ENCODE measurements at regions not wholly inside any gene's neighbourhood (a gene's known extent, or its start where the extent isn't known, plus 50 kb on each side); places are given as distances from the start of the nearest gene placed in this dataset.

DNA sequence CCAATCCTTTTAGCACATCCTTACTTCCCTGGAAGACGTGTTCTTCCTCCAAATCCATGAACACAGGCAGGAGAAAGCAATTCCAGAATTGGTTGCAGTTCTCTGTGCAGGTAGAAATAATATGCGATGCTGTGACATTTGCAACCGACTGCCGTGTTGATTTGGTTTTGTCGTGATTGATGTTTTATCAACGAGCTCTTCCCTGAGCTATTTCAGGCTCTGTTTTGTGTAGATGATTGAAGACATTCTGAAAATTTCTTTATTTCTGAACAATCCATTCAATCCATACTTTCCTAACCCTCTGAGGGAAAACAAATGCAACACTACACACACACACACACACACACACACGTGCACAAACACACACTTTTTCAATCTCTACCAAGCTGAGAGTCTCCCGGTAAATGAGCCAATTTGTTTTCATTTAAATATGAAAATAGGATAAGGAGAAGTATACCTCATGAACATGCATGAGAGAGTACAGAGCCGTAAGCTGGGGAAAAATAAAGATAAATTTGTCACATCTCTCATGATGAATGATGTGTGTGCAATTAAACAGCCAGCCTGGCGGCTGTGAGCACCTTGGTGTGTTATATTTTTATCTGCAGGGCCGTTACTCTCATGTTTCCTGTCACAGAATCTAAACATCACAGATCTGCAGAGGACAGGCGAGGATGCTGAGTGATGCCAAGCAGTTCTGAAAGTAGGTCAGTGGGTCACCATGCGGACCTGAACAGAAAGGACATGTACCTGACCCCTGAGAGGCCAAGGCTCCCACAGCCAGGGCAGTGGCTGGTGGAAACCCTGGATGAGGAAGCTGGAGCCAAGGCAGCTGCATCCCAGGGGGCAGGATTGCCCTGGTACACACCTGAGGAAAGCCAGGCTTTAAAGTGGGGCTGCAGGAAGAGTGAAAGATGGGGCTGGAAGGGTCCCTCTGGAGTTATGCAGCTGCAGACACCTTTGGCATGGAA, 64.8 kb downstream of the PDCL3 start:
- Histone ChIP-seq H3K36me3 (ENCODE audit: control insufficient read depth in 1 of 2, insufficient read depth in 2 of 2, low read length in 2 of 2) (no peaks in the 10 kb centered on the region), H3K27ac (ENCODE audit: low read length) (no peak overlapping the region), H3K9me3 (ENCODE audit: control insufficient read depth in 1 of 2, low read length in 2 of 2) (no peaks in the 10 kb centered on the region), H3K4me3 (ENCODE audit: low read depth in 1 of 2, low read length in 2 of 2) (no peak overlapping the region), H3K27me3 (ENCODE audit: low read depth, low read length) (no peaks in the 10 kb centered on the region), H3K4me1 (ENCODE audit: control insufficient read depth in 1 of 2, insufficient read depth in 2 of 2, low read length in 2 of 2) (no peaks in the 10 kb centered on the region)

DNA sequence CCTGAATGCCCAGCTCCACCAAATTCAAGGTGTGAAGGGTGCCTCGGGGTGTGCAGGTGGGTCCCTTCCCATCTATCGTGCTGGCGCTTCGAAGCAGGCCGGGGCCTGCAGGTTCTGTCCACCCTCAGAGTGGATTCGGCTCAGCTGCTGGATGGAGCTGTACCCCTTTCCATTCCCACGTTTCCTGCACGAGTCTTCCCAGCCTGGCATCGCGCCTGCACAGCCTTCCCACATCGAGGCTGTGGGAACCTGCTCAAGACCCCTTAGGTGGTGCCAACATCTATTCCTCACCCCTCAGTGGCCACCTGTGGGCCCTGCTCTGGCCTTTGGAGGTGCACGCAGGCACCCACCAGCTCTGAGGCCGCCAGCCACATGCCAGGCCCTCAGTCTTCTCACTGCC, 65.7 kb downstream of the PDCL3 start:
- no peaks in the 10 kb centered on the region for H3K9me3 ChIP-seq (ENCODE audit: control insufficient read depth in 1 of 2, low read length in 2 of 2)
- no peak overlapping the region for H3K4me3 ChIP-seq (ENCODE audit: low read depth in 1 of 2, low read length in 2 of 2)
- no peaks in the 10 kb centered on the region for H3K36me3 ChIP-seq (ENCODE audit: control insufficient read depth in 1 of 2, insufficient read depth in 2 of 2, low read length in 2 of 2)
- no peaks in the 10 kb centered on the region for H3K4me1 ChIP-seq (ENCODE audit: control insufficient read depth in 1 of 2, insufficient read depth in 2 of 2, low read length in 2 of 2)
- no peak overlapping the region for H3K27ac ChIP-seq (ENCODE audit: low read length)
- no peaks in the 10 kb centered on the region for H3K27me3 ChIP-seq (ENCODE audit: low read depth, low read length)

DNA sequence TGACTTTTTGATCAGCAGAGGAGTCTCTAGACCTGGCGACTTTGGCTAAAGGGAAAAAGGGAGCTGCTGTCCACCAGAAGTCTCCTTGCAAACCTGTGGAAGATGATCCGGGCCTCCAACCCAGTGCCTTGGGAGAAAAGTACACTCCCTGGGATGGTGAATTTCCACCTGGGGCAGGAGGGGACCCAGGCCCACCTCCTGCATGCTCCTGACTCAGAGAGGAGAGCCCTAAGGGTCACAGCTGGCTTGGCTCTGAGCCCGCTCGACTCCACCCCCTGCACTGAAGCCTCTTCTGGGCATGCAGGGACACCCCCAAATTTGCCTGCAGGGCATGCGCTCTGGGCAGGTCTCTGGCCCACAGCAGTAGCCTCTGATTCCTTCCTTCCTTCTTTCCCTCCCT, 66.5 kb downstream of the PDCL3 start:
- no peaks in the 10 kb centered on the region for H3K9me3 ChIP-seq (ENCODE audit: control insufficient read depth in 1 of 2, low read length in 2 of 2)

DNA sequence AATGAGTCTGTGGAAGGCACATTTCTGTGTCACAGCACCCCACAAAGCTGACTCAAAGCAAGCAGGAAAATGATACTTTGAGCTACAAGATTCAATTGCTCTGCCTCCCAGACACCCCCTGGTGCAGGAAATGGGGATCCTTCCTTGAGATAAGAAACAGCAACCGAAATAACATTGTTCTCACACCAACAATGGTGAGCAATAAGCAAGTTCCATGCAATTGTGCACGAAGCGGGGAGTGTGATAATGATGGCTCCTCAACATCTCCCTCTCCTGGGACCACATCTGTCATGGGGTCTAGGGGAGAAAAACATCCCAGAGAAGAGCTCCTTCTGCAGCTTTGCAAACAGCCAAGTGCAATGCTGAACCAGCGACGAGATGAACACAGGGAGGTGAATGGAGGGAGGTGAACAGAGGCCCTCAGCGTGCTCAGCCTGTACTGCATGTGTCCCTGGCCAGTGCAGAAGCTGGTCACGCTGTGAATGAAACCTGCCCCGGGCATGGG, 67.7 kb downstream of the PDCL3 start:
- no peak overlapping the region for H3K27ac ChIP-seq (ENCODE audit: low read length)
- no peaks in the 10 kb centered on the region for H3K27me3 ChIP-seq (ENCODE audit: low read depth, low read length)
- no peaks in the 10 kb centered on the region for H3K9me3 ChIP-seq (ENCODE audit: control insufficient read depth in 1 of 2, low read length in 2 of 2)
- no peaks in the 10 kb centered on the region for H3K4me1 ChIP-seq (ENCODE audit: control insufficient read depth in 1 of 2, insufficient read depth in 2 of 2, low read length in 2 of 2)
- no peaks in the 10 kb centered on the region for H3K36me3 ChIP-seq (ENCODE audit: control insufficient read depth in 1 of 2, insufficient read depth in 2 of 2, low read length in 2 of 2)
- no peak overlapping the region for H3K4me3 ChIP-seq (ENCODE audit: low read depth in 1 of 2, low read length in 2 of 2)

More for the DNA sequence above, 66.5 kb downstream of the PDCL3 start:
- no peaks in the 10 kb centered on the region for H3K4me1 ChIP-seq (ENCODE audit: control insufficient read depth in 1 of 2, insufficient read depth in 2 of 2, low read length in 2 of 2)
- no peak overlapping the region for H3K27ac ChIP-seq (ENCODE audit: low read length)
- no peaks in the 10 kb centered on the region for H3K36me3 ChIP-seq (ENCODE audit: control insufficient read depth in 1 of 2, insufficient read depth in 2 of 2, low read length in 2 of 2)
- no peak overlapping the region for H3K4me3 ChIP-seq (ENCODE audit: low read depth in 1 of 2, low read length in 2 of 2)
- no peaks in the 10 kb centered on the region for H3K27me3 ChIP-seq (ENCODE audit: low read depth, low read length)

DNA sequence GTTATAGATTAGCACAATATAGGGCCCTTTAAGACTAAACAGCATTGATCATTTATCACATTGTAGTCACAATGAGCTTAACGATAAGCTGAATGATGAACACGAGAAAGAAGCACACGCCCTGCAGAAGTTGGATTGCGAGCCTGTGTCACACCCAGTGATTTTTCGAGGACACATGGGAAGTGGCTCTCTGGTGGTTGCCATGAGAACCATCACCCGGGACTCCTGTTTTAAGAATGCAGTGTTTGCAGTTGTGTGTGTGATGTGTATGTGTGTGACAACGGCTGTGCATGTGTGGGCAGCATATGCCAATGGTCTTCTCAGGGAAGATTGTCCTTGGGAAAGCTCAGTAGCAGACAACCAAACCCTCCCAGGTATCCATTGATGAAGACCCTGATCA, 69.2 kb downstream of the PDCL3 start:
- H3K4me3 ChIP-seq (ENCODE audit: low read depth in 1 of 2, low read length in 2 of 2) = no peak overlapping the region
- no peaks in the 10 kb centered on the region for H3K36me3 ChIP-seq (ENCODE audit: control insufficient read depth in 1 of 2, insufficient read depth in 2 of 2, low read length in 2 of 2)
- H3K27ac ChIP-seq (ENCODE audit: low read length) = no peak overlapping the region
- H3K9me3 ChIP-seq (ENCODE audit: control insufficient read depth in 1 of 2, low read length in 2 of 2) = no peaks in the 10 kb centered on the region
- no peaks in the 10 kb centered on the region for H3K27me3 ChIP-seq (ENCODE audit: low read depth, low read length)
- H3K4me1 ChIP-seq (ENCODE audit: control insufficient read depth in 1 of 2, insufficient read depth in 2 of 2, low read length in 2 of 2) = no peaks in the 10 kb centered on the region

DNA sequence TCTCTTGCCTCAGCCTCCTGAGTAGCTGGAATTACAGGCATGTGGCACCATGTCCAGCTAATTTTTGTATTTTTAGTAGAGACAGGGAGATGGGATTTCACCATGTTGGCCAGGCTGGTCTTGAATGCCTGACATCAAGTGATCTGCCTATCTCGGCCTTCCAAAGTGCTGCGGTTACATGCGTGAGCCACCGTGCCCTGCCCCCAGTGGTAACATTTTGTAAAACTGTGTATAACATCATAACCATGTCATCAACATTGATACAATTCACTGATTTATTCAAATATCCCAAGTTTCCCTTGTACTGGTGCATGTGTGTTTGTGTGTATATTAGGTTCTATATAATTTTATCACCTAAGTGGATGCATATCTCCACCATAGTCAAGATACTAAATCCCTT, 70.0 kb downstream of the PDCL3 start:
- no peaks in the 10 kb centered on the region for H3K27me3 ChIP-seq (ENCODE audit: low read depth, low read length)
- no peak overlapping the region for H3K4me3 ChIP-seq (ENCODE audit: low read depth in 1 of 2, low read length in 2 of 2)
- no peaks in the 10 kb centered on the region for H3K9me3 ChIP-seq (ENCODE audit: control insufficient read depth in 1 of 2, low read length in 2 of 2)
- no peaks in the 10 kb centered on the region for H3K36me3 ChIP-seq (ENCODE audit: control insufficient read depth in 1 of 2, insufficient read depth in 2 of 2, low read length in 2 of 2)
- no peaks in the 10 kb centered on the region for H3K4me1 ChIP-seq (ENCODE audit: control insufficient read depth in 1 of 2, insufficient read depth in 2 of 2, low read length in 2 of 2)
- H3K27ac ChIP-seq (ENCODE audit: low read length) = no peak overlapping the region

DNA sequence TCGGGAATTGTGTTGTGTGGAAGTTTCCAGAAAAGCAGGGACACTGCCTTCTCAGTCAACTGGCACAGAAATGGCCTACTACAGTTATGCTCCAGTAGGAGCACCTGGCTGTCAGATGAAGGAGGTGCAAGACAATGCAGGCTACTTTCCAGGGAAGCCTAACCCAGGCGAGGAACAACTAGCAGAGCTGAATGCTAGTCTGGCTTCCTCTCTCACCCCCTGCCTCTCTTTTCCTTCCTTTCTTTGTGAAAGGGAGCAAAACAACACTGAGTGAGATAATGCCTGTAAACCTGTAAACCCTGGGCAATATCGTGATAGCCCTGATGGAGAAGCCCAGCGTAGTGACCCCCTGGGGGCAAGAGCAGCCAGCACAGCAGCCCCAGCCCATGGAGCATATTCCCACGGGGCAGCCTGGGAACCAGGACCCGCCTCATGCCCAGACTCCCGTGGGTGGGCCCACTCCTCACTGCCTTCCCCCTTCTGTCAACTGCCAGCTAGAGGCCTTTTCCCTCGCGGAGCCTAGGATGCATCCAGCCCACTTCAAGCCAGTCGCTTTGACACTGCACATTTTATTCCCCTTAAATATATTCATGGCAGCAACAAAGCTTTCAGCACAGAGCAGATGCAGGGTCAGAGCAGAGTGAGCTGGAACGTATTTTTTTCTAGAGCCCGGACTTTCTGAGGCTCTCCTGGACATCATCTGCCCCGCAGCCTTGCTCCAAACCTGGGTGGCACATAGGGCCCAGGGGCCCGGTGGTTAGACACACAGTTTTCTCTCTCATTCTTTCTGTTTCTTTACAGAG, 77.0 kb downstream of the PDCL3 start:
- Histone ChIP-seq H3K4me3 (ENCODE audit: low read depth in 1 of 2, low read length in 2 of 2) (no peak overlapping the region), H3K27ac (ENCODE audit: low read length) (no peak overlapping the region), H3K36me3 (ENCODE audit: control insufficient read depth in 1 of 2, insufficient read depth in 2 of 2, low read length in 2 of 2) (no peaks in the 10 kb centered on the region), H3K9me3 (ENCODE audit: control insufficient read depth in 1 of 2, low read length in 2 of 2) (no peaks in the 10 kb centered on the region), H3K27me3 (ENCODE audit: low read depth, low read length) (peaks cover 4% of the 10 kb centered on the region), H3K4me1 (ENCODE audit: control insufficient read depth in 1 of 2, insufficient read depth in 2 of 2, low read length in 2 of 2) (no peaks in the 10 kb centered on the region)

DNA sequence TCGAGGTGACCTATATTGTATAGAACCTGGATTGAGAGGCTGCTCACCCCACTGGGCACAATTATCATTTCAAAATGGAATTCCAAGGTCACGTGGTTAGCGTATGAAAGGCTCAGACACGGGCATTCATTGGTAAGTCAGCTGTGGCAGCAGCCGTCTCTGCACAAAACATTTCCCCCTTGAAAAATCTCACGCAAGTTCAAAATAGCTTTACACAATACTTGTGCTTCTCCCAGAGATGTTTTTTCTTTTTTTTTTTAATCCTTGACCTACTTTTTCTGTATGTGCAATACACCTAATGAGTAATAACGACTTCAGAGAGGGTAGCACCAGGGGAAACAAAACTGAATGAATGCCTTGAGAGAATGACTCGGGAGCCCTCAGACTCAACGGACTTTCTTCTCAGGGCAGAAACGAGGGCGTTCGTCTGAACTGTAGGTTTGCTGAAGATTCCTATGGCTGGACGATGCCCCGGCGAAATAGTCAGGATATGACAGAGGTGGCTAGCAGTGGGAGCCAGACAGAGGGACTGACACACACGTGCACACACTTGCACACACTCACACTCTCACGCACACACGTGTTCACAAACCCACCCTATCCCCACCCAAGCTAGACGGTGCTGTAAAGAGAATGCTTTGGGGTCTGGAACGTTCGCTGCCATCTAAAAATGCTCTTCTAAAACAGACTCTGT, 77.8 kb downstream of the PDCL3 start:
- no peaks in the 10 kb centered on the region for H3K4me1 ChIP-seq (ENCODE audit: control insufficient read depth in 1 of 2, insufficient read depth in 2 of 2, low read length in 2 of 2)
- no peaks in the 10 kb centered on the region for H3K36me3 ChIP-seq (ENCODE audit: control insufficient read depth in 1 of 2, insufficient read depth in 2 of 2, low read length in 2 of 2)
- H3K27ac ChIP-seq (ENCODE audit: low read length) = no peak overlapping the region
- no peaks in the 10 kb centered on the region for H3K9me3 ChIP-seq (ENCODE audit: control insufficient read depth in 1 of 2, low read length in 2 of 2)
- H3K27me3 ChIP-seq (ENCODE audit: low read depth, low read length) = peaks cover 4% of the 10 kb centered on the region
- H3K4me3 ChIP-seq (ENCODE audit: low read depth in 1 of 2, low read length in 2 of 2) = no peak overlapping the region

DNA sequence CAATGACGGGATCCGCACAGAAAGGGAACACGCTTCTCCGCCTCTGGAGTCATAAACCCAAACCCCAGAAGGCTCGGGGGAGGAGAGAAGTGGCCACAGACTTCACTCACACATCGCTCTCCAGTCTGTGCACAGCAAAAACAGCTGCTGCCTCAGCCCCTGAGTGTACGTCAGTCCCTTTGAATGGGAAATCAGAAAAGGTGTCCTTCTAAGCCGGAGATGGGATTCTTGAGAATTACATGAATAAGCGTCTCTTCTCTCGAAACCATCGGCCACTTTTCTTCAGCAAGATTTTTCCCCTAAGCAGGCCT, 78.3 kb downstream of the PDCL3 start:
- no peaks in the 10 kb centered on the region for H3K9me3 ChIP-seq (ENCODE audit: control insufficient read depth in 1 of 2, low read length in 2 of 2)
- no peak overlapping the region for H3K27ac ChIP-seq (ENCODE audit: low read length)
- H3K36me3 ChIP-seq (ENCODE audit: control insufficient read depth in 1 of 2, insufficient read depth in 2 of 2, low read length in 2 of 2) = no peaks in the 10 kb centered on the region
- H3K27me3 ChIP-seq (ENCODE audit: low read depth, low read length) = peaks cover 4% of the 10 kb centered on the region
- H3K4me3 ChIP-seq (ENCODE audit: low read depth in 1 of 2, low read length in 2 of 2) = no peak overlapping the region
- no peaks in the 10 kb centered on the region for H3K4me1 ChIP-seq (ENCODE audit: control insufficient read depth in 1 of 2, insufficient read depth in 2 of 2, low read length in 2 of 2)

DNA sequence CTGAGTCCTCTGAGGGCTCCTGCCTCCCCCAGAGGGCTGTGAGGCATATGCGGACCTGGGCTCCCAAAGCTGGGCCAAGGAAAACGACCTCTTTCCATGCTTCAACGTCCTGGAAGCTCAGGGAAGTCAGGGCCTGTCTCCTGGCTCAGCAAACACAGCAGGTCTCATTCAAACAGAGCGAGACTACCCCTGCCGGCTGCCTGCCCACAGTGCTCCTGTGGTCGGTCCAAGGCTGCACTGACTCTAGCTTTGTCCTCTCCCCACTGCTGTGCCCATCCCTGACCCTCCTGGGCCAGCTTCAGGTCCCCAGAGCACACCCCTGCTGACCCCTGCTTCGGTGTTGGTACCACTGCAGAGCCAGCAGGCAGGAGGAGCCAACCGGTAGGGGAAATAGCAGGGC, 79.6 kb downstream of the PDCL3 start:
- H3K9me3 ChIP-seq (ENCODE audit: control insufficient read depth in 1 of 2, low read length in 2 of 2) = no peaks in the 10 kb centered on the region
- H3K27me3 ChIP-seq (ENCODE audit: low read depth, low read length) = peaks cover 4% of the 10 kb centered on the region
- no peak overlapping the region for H3K27ac ChIP-seq (ENCODE audit: low read length)
- no peaks in the 10 kb centered on the region for H3K36me3 ChIP-seq (ENCODE audit: control insufficient read depth in 1 of 2, insufficient read depth in 2 of 2, low read length in 2 of 2)
- no peaks in the 10 kb centered on the region for H3K4me1 ChIP-seq (ENCODE audit: control insufficient read depth in 1 of 2, insufficient read depth in 2 of 2, low read length in 2 of 2)
- H3K4me3 ChIP-seq (ENCODE audit: low read depth in 1 of 2, low read length in 2 of 2) = no peak overlapping the region

DNA sequence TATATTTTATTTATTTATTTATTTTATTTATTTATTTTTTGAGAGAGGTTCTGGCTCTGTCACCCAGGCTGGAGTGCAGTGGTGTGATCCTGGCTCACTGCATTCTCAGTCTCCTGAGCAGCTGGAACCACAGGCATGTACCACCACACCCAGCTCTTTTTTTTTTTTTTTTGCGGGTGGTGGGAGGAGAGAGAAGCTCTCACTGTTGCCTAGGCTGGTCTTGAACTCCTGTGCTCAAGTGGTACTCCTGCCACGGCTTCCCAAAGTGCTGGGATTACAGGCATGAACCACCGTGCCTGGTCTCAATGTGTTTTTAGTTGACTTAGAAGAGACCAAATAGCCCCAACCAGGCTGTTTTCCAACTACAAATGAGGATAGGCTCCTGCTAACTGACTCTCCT, 80.7 kb downstream of the PDCL3 start:
- Histone ChIP-seq H3K36me3 (ENCODE audit: control insufficient read depth in 1 of 2, insufficient read depth in 2 of 2, low read length in 2 of 2) (no peaks in the 10 kb centered on the region), H3K4me3 (ENCODE audit: low read depth in 1 of 2, low read length in 2 of 2) (no peak overlapping the region), H3K4me1 (ENCODE audit: control insufficient read depth in 1 of 2, insufficient read depth in 2 of 2, low read length in 2 of 2) (no peaks in the 10 kb centered on the region), H3K27me3 (ENCODE audit: low read depth, low read length) (peaks cover 4% of the 10 kb centered on the region), H3K9me3 (ENCODE audit: control insufficient read depth in 1 of 2, low read length in 2 of 2) (peaks cover 0 to 6% of the 10 kb centered on the region in 2 donors), H3K27ac (ENCODE audit: low read length) (no peak overlapping the region)

All from muscle layer of duodenum (tissue), 2 donors.